ENCODE measurements at regions not wholly inside any gene's neighbourhood (a gene's known extent, or its start where the extent isn't known, plus 50 kb on each side); places are given as distances from the start of the nearest gene placed in this dataset.
A peak's percentile ranks its signal among the peaks of the same experiment; 100 is the strongest.

DNA sequence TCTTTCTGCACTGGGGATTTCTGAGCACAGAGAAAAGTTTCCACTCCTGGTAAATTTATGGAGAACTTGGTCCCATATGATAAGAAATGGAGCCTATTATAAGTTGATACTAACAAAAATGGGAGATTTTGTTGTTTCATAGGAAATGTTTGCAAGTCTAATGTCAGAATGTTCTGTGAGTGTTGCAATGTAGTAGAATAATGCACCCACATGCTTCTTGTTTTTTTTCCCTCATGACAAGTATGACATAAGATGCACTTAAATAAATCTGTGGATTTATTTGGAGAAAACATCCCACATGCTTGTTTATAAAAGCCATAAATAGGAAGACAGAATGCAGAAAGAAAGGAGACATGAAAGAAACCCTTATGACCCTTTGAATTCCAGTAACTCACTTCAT lies 50.8 kb upstream of the KCNJ6 start:
- DNase-seq = no peak

- DNase-seq = no peak
Measured at GRCh38 chr21:37968744-37969143, 52.5 kb upstream of the KCNJ6 start.

DNA sequence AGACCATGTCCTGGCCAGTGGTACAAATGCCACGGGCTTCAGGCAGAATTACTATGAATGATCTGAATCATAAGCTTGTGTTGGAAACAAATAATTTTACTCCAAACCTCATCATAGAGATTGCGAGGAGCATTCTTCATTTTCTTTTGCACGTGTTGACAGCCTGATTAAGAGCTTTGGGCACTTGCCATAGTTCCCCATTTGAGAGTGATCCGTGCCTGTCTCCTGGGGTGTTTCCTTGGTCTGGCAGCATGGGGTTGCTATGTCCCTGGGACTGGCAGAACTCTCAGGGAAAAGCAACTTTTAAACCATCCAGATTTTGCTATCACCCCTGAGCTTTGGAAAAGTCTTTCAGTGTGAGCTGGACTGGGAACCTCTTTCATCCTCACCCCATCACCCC lies 54.3 kb upstream of the KCNJ6 start:
- no peak for DNase-seq

GRCh38 chr21:37971390-37971950 lies 55.2 kb upstream of the KCNJ6 start:
- no peak for DNase-seq

GRCh38 chr21:37974081-37974480 lies 57.8 kb upstream of the KCNJ6 start:
- DNase-seq = no peak

DNA sequence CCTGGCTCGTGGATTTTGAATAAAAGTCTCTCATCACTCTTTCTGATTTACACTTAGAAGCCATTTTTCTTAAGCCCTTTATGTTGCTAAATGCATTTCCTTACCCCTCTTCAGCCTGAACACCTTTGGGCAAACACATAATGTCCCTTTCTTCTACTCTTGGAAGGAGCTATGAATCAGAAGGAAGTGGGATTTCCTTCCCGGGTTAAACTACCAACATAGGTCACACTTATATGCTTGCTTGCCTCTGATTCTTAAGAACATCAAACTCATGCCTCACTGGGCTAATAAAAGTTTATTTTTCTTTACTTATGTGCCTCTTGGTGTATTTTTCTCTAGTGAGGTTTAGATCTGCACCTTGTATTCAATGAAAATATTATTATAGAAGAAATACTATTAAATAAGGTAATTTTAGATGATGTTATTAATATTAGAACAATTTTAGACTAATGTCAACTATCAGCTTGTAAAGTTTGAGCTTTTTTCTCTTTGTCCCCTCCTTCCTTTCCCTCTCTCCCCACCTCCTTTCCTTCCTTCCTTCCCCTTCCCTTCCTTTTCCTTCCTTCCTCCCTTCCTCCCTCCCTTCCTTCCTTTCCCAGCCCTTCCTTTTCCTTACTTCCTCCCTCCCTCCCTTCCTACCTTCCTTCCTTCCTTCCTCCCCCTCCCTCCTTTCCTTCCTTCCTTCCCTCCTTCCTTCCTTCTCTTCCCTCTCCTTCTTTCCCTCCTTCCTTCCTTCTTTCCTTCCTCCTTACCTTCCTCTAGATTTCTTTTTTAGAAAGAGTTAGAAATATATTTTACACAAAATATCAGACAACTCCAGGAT lies 66.5 kb upstream of the KCNJ6 start:
- no peak for DNase-seq

DNA sequence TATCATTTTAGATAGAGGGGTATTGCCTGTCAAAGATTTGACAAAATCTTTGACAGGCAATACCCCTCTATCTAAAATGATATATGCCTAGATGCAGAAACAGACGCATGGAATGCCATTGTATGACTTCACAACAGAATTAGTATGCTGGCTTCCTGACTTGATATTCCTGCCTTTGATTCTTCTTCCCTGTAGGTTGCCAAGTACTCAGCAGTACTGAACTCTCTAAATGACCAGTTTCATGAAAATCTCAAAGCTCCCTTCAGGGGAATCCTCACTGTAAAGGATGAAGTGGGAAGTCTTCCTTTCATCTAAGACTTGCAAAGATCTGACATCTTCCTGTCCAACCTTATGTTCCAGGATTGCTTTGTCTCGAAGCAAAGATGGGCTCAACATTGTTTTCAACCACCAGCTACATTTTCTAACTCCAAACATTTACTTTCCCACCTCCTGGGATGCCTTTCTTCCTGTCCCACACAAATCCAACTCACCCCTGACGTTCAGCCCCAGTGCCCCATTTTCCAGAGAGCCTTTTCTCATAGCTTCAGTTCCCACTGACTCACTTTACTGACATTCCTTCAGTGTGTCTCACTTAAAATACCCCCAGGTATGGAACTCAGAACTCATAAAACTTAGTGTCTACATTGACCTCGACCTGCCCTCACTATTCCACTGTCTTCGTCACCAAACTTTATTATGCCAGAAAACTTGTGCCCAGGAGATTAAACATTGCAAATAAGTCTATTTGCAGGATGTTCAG lies 67.3 kb upstream of the KCNJ6 start:
- no peak for DNase-seq

DNA sequence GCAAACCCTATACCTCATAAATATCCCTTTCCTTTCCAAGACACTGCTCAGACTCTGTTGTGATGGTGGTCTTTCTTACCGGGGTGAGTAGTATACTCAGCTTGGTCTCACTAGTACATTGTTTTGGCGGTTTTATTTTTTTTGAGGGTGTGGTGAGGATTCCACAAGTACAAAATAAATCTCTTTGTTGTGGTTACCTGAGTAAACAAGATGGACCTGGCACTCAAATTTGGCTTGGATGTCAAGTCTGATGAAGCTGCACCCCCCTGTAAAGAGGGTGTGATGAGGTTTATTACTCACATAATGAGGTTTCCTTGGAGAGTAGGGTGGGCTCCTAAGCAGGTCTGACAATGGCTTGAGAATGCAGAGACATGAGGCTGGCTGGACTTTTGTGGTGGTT lies 68.2 kb upstream of the KCNJ6 start:
- no peak for DNase-seq

- no peak for DNase-seq
Measured at GRCh38 chr21:37986000-37986399, 69.7 kb upstream of the KCNJ6 start.

- no peak for DNase-seq
Measured at GRCh38 chr21:37986751-37987399, 70.6 kb upstream of the KCNJ6 start.

- DNase-seq = no peak
Measured at GRCh38 chr21:37987668-37988067, 71.4 kb upstream of the KCNJ6 start.

DNA sequence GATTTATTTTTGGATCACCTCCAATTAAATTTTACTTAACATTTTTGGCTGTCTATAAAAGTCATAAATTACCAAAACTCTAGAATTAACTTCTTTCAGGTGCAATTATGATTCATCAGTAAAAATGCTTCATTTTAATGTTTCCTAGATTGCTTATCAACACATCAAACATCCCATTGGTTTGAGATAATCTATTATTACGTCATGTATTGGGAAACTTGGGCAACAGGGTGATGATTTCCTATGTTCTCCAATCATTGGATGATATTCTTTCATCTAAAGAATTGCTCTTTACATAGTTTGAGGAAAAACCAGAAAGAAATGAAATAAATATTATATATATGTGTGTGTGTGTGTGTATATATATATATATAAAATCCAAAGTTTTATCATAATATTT lies 76.8 kb upstream of the KCNJ6 start:
- DNase-seq = no peak

GRCh38 chr21:37994211-37994610 lies 78.0 kb upstream of the KCNJ6 start:
- no peak for DNase-seq

GRCh38 chr21:38012672-38013071 lies 96.4 kb upstream of the KCNJ6 start:
- DNase-seq = peak; percentile 10

DNA sequence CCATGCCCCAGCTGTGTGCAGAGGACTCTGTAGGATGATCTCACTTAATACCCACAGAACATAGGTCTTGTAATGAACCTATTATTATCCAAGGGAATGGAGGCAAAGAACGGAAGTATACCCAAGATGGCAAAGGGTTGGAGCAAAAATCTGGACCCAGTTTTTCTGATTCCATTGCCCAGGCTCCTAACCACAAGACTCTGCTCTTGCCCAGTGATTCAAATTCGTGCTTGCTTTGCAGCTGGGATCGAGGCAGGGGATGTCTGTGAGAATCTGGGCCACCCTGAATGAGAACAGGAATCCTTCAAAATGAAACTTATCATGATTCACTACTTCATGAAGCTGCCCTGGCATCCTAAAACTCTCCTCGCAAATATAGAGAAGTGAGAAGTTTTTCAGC lies 97.5 kb upstream of the KCNJ6 start:
- DNase-seq = no peak

- DNase-seq = no peak
Measured at GRCh38 chr21:38014298-38014697, 98.0 kb upstream of the KCNJ6 start.

DNA sequence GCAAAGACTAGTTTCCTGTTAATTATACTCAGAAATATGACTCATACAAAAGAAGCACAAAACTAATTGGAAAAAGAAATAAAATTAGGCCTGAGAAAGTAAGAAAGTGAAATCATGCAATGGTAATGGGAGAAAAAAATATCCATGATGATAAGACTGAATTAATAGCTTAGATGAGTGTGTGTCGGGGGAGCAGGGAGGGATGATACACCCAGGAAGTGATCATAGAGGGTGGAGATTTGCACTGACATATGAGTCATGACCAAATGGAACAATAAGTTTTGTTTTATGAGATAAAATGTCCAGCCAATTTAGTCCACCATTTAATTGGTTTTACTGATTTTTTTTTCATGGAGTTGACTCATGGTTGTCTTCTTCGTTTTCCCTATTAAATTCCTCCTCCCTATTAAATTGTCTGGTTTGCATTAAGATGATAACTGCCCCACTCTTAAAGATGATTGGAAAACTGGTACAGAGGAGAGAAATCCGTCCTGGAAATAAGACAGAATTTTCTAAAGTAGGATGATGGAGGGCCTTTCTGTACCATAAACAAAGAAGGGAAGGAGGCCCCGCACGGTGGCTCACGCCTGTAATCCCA lies 111.7 kb upstream of the KCNJ6 start:
- DNase-seq = no peak

DNA sequence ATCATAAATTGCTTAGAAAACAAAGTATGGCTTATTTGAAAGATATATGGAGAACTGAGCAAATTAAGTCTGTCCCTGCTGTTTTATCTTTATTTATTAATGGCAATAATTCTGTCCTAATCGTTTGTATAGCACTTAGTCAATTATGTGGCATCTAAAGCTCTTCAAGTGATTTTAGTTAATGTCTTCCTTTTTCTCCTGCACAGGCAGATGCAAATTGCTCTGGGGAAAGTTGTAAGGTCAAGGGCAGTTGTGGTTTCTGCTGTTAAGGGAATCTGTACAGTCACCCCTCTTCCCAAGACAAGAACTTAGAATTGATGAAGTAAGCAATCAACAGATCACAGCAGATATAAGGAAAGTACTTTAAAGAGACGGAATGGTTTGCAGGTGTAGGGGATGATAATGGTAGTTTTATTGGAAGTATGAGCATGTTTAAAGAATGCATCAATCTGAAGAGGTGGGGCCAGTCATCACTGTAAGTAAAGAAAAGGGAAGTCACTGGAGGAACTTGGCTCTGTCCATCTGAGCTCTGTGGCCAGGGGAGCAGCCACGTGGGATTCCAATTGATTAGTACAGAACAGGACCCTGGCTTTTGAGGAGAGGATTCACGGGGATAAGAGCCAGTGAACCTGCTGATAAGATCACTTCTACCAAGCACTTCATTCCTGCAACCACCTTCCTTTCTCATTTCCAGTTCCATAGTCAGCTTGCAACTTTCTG lies 116.0 kb upstream of the KCNJ6 start:
- no peak for DNase-seq

DNA sequence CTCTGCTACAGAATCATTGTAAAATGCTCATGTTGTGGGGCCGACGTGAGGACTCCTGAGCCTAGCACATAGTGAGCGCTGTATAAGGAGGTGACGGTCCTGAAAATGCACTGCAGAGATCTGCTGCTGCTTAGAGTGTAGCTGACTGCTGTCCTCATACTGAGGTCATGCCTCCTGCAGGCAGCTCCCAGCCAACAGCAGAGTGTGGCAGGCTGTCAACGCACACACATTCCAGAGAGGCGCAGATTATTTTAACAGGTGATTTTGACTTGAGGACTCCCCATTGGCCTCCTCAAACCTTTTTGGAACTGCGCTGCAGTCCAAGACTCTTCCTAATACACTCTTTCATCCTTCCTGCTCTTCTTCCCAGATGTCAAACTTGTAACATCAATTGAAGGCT lies 119.8 kb upstream of the KCNJ6 start:
- no peak for DNase-seq

- no peak for DNase-seq
Measured at GRCh38 chr21:38037416-38037815, 121.2 kb upstream of the KCNJ6 start.

DNA sequence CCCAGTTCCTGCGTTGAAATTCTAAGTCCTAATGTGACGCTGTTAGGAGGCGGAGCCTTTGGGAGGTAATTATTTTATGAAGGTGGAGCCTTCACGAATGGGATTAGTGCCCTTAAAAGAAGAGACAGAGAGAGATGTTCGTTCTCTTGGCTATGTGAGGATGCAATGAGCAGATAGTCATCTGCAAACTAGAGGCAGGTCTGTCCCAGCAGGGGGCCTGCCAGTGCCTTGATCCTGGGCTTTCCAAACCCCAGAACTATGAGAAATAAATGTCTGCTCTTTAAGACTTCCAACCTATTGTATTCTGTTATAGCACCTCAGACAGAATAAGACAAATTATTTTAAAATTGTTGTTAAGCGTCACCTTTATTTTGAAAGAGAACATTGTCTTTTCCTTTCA lies 123.1 kb upstream of the KCNJ6 start:
- no peak for DNase-seq

DNA sequence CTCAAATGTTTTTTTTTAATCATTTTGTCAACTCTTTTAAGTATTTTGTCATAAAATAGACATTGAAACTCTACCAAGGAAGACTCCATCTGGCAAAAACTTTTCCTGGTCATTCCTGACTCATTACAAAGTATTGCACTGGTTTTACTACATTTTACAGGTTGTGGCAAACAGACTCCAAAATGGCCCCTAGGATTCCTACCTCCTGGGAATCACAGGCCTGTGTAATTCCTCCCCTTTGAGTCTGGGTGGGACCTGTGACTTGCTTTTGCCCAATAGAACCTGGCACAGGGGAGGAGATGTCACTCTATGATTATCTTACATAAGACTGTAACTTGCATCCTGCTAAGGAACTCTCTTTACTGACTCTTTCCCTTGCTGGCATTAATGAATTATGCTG lies 123.6 kb upstream of the KCNJ6 start:
- DNase-seq = no peak

DNA sequence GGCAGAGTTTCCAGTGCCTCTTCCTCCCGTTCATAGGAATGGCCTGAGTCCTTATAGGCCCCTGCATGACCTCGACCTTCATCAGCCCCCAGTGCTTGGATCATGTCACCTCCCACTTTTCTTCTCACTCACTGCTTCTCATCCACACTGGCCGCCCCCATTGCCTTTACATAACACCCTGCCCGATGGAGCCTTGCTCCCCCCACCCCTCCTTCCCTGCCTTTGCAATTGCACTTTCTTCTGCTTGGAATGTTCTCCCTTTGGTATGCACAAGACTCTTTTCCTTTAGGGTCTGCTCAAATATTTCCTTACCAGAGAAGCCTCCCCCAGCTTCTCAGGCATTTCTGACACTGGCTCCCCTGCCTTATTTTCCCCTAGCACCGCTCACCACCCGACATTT lies 125.2 kb upstream of the KCNJ6 start:
- no peak for DNase-seq

Measured in RPMI8226 (cell line).